Ascending aorta (tissue), 2 donors: ENCODE measurements at regions not wholly inside any gene's neighbourhood (a gene's known extent, or its start where the extent isn't known, plus 50 kb on each side); places are given as distances from the start of the nearest gene placed in this dataset.
"Not testable (repeated sequence)": the region's sequence is repeated elsewhere in the genome, so short reads cannot be mapped to it uniquely, and the experiment has no call there.

ENCODE experiments used
- DNase-seq, 2 donors: peaks; one replicate each; pipeline ENCODE4 v3.0.0-alpha.2; 2019; ENCODE audit warnings: low spot score in 2 of 2
- H3K27ac ChIP-seq, 2 donors: fragments of 200-600 bp; sonication (generic); one replicate each; pipeline ENCODE4 v1.5.1; 2016 to 2017; ENCODE audit warnings: mild to moderate bottlenecking in 1 of 2
- H3K27me3 ChIP-seq: fragments of 200-600 bp; sonication (generic); one replicate; pipeline ENCODE4 v1.5.1; 2017
- H3K36me3 ChIP-seq, 2 donors: fragments of 200-600 bp; sonication (generic); one replicate each; pipeline ENCODE4 v1.5.1; 2016
- H3K4me1 ChIP-seq, 2 donors: fragments of 200-600 bp; sonication (generic); one replicate each; pipeline ENCODE4 v1.5.1; 2016 to 2017; ENCODE audit warnings: mild to moderate bottlenecking in 1 of 2
- H3K4me3 ChIP-seq, 2 donors: fragments of 200-600 bp; sonication (generic); one replicate each; pipeline ENCODE4 v1.5.1; 2016 to 2017; ENCODE audit warnings: mild to moderate bottlenecking in 1 of 2
- H3K9me3 ChIP-seq, 2 donors: fragments of 200-600 bp; sonication (generic); one replicate each; pipeline ENCODE4 v1.5.1; 2016
- CTCF ChIP-seq, 3 experiments: fragments of 200-600 bp in 2 of 3; fragments of 450-650 bp in 1 of 3; sonication (generic) in 2 of 3; IDR thresholded peaks; one replicate each; pipeline ENCODE4 v1.5.1; 2016 to 2019; ENCODE audit warnings: antibody characterized with exemption in 3 of 3, mild to moderate bottlenecking in 1 of 3, moderate library complexity in 1 of 3
- intact Hi-C: fragments of 100-400 bp; cut with DNase I; formaldehyde crosslinking; loops from one replicate; pipeline ENCODE4 v1.15.1; 2023

DNA sequence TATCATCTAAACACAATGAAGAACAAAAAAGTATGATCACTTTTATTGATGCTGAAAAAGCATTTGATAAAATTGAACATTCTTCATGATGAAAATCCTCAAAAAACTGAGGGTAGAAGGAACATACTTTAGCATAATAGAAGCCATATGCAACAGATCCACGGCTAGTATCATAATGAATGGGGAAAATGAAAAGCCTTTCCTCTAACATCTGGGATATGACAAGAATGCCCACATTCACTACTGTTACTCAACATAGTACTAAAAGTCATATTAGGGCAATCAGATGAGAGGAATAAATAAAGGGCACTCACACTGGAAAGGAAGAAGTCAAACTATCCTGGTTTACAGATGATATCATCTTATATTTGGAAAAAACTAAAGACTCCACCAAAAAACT, 256.6 kb downstream of the RFPL4B start:
- intact Hi-C loops: no loop called here
- no peak for DNase-seq
- Histone ChIP-seq H3K36me3 (no peaks in the 10 kb centered on the region), H3K4me3 (no peak overlapping the region), H3K4me1 (no peaks in the 10 kb centered on the region), H3K27me3 (no peaks in the 10 kb centered on the region), H3K9me3 (peaks cover 0 to 3% of the 10 kb centered on the region in 2 donors), H3K27ac (no peak overlapping the region)
- TF ChIP-seq CTCF (IDR thresholded peaks at IDR 0.05): no peak

GRCh38 chr6:112606656-112607435, 259.7 kb downstream of the RFPL4B start:
- Histone ChIP-seq H3K4me1 (no peaks in the 10 kb centered on the region), H3K36me3 (no peaks in the 10 kb centered on the region), H3K27ac (no peak overlapping the region), H3K4me3 (no peak overlapping the region), H3K9me3 (peaks cover 0 to 3% of the 10 kb centered on the region in 2 donors), H3K27me3 (no peaks in the 10 kb centered on the region)
- intact Hi-C loops: no loop called here
- TF ChIP-seq CTCF (IDR thresholded peaks at IDR 0.05): no peak
- no peak for DNase-seq

DNA sequence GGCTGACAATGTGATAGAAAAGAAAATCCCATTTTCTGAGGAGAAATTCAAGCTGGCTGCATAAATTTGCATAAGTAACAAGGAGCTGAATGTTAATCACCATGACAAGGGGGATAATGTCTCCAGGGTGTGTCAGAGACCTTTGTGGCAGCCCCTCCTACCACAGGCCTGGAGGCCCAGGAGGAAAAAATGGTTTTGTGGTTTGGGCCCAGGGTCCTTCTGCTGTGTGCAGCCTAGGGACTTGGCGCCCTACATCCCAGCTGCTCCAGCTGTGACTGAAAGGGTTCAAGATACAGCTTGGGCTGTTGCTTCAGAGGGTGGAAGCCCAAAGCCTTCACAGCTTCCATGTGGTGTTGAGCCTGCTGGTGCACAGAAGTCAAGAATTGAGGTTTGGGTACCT, 261.8 kb downstream of the RFPL4B start:
- DNase-seq, H3K4me1 ChIP-seq, intact Hi-C loops: not testable (repeated sequence)

DNA sequence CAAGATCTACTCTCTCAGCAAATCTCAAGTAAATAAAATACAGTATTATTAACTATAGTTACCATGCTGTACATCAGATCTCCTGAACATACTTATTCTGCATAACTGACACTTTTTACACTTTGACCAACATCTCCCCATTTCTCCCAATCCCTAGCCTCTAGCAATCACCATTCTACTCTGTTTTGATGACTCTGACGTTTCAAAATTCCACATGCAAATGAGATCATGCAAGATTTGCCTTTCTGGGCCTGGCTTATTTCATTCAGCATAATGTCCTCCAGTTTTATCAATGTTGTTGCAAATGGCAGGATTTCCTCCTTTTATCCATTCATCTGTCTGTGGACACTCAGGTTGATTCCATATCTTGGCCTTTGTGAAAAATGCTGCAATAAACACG, 266.3 kb downstream of the RFPL4B start:
- H3K36me3 ChIP-seq: no peaks in the 10 kb centered on the region
- no peaks in the 10 kb centered on the region for H3K9me3 ChIP-seq
- no peak overlapping the region for H3K27ac ChIP-seq
- TF ChIP-seq CTCF (IDR thresholded peaks at IDR 0.05): no peak
- no peak overlapping the region for H3K4me3 ChIP-seq
- intact Hi-C loops: no loop called here
- DNase-seq: no peak
- no peaks in the 10 kb centered on the region for H3K4me1 ChIP-seq
- H3K27me3 ChIP-seq: no peaks in the 10 kb centered on the region

More for the DNA sequence above, 261.8 kb downstream of the RFPL4B start:
- H3K27me3 ChIP-seq, H3K27ac ChIP-seq, H3K9me3 ChIP-seq, H3K36me3 ChIP-seq, H3K4me3 ChIP-seq: not testable (repeated sequence)

DNA sequence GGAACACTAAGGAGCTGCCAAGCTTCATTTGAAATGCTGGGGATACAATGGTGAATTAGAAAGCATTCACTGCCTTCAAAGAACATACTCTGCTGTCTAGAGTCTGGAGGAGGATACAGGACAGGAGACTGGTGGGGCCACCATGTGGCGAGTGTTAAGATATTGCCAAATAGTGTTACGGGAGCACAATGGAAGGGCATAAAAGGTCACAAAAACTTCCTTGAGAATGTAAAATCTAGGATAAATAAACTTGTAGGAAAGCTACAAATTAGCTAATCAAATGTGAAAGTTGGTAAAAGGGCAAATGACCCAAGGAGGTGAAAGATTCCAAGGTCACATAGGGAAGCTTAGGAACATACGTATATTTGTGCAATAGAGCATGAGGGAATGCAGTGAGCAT, 271.7 kb downstream of the RFPL4B start:
- H3K9me3 ChIP-seq: no peaks in the 10 kb centered on the region
- H3K4me1 ChIP-seq: no peaks in the 10 kb centered on the region
- intact Hi-C loops: no loop called here
- TF ChIP-seq CTCF (IDR thresholded peaks at IDR 0.05): no peak
- no peak overlapping the region for H3K27ac ChIP-seq
- H3K27me3 ChIP-seq: no peaks in the 10 kb centered on the region
- DNase-seq: no peak
- no peaks in the 10 kb centered on the region for H3K36me3 ChIP-seq
- no peak overlapping the region for H3K4me3 ChIP-seq

GRCh38 chr6:112620812-112621569, 273.9 kb downstream of the RFPL4B start:
- Histone ChIP-seq H3K27me3 (no peaks in the 10 kb centered on the region), H3K9me3 (no peaks in the 10 kb centered on the region), H3K36me3 (no peaks in the 10 kb centered on the region), H3K4me1 (no peaks in the 10 kb centered on the region), H3K4me3 (no peak overlapping the region), H3K27ac (no peak overlapping the region)
- TF ChIP-seq CTCF (IDR thresholded peaks at IDR 0.05): no peak
- DNase-seq: no peak
- intact Hi-C loops: no loop called here
